ENCODE measurements at regions not wholly inside any gene's neighbourhood (a gene's known extent, or its start where the extent isn't known, plus 50 kb on each side); places are given as distances from the start of the nearest gene placed in this dataset.

DNA sequence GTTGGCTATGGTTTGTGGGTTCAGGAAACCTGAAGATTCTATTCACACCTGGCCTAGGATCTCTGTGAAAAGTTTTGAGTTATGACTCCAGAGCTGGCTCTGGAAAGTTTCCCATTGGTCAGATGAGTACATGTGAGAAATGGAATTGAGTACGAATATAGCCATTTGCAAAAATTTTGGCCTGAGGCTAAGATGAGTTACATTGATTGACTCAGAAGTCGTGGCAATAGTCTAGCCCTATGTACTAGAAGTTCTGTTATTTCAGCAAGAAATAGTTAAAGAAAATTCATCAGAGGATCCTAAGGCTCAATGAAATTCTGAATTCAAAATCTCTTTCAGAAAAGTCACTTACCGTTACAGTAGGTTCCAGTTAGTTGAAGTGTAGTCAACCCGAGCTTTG, 109.9 kb downstream of the PTCSC3 start:
- H3K36me3 ChIP-seq: no peaks in the 10 kb centered on the region
- H3K27me3 ChIP-seq: no peaks in the 10 kb centered on the region
- H3K4me1 ChIP-seq: no peaks in the 10 kb centered on the region
- WGBS, 2 donors: 92 to 94% methylated on average over 4 of the region's 4 CpGs
- no peak overlapping the region for H3K4me3 ChIP-seq
- DNase-seq: no peak
- intact Hi-C loops (cut with DNase I): no loop called here
- TF ChIP-seq EP300 (IDR thresholded peaks at IDR 0.05): no peak
- no peak for TF ChIP-seq POLR2A (IDR thresholded peaks at IDR 0.05)
- TF ChIP-seq POLR2AphosphoS5 (IDR thresholded peaks at IDR 0.05): no peak
- TF ChIP-seq, protein P1, sequence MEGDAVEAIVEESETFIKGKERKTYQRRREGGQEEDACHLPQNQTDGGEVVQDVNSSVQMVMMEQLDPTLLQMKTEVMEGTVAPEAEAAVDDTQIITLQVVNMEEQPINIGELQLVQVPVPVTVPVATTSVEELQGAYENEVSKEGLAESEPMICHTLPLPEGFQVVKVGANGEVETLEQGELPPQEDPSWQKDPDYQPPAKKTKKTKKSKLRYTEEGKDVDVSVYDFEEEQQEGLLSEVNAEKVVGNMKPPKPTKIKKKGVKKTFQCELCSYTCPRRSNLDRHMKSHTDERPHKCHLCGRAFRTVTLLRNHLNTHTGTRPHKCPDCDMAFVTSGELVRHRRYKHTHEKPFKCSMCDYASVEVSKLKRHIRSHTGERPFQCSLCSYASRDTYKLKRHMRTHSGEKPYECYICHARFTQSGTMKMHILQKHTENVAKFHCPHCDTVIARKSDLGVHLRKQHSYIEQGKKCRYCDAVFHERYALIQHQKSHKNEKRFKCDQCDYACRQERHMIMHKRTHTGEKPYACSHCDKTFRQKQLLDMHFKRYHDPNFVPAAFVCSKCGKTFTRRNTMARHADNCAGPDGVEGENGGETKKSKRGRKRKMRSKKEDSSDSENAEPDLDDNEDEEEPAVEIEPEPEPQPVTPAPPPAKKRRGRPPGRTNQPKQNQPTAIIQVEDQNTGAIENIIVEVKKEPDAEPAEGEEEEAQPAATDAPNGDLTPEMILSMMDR (IDR thresholded peaks at IDR 0.05): no peak
- H3K9me3 ChIP-seq: no peaks in the 10 kb centered on the region
- no peak overlapping the region for H3K27ac ChIP-seq

DNA sequence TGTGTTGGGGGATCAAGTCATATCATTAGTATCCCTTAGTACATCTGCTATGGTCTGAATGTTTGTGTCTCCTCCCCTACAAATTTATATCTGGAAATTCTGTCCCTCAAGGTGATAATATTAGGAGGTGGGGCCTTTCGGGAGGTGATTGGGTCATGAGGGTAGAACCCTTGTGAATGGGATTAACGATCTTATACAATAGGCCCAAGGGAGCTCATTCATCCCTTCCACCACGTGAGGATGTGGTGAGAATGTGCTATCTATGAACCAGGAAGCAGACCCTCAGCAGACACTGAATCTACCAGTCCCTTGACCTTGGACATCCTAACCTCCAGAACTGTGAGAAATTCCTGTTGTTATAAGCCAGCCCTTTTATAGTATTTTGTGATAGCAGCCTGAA, 110.7 kb downstream of the PTCSC3 start:
- WGBS, 2 donors: 75 to 84% methylated on average over 3 of the region's 3 CpGs
- no peaks in the 10 kb centered on the region for H3K4me1 ChIP-seq
- H3K9me3 ChIP-seq: no peaks in the 10 kb centered on the region
- H3K36me3 ChIP-seq: no peaks in the 10 kb centered on the region
- TF ChIP-seq EP300 (IDR thresholded peaks at IDR 0.05) (no peak), POLR2A (IDR thresholded peaks at IDR 0.05) (no peak), POLR2AphosphoS5 (IDR thresholded peaks at IDR 0.05) (no peak)
- TF ChIP-seq, protein P1 (IDR thresholded peaks at IDR 0.05): no peak
- H3K27ac ChIP-seq: no peak overlapping the region
- intact Hi-C loops (cut with DNase I): no loop called here
- H3K4me3 ChIP-seq: no peak overlapping the region
- no peak for DNase-seq
- H3K27me3 ChIP-seq: no peaks in the 10 kb centered on the region

- TF ChIP-seq POLR2A (IDR thresholded peaks at IDR 0.05): no peak
- TF ChIP-seq EP300 (IDR thresholded peaks at IDR 0.05): no peak
- TF ChIP-seq POLR2AphosphoS5 (IDR thresholded peaks at IDR 0.05): no peak
- TF ChIP-seq, protein P1 (IDR thresholded peaks at IDR 0.05): no peak
- 72 to 83% methylated on average over 2 of the region's 2 CpGs for WGBS, 2 donors
- no peak for DNase-seq
- no peaks in the 10 kb centered on the region for H3K27me3 ChIP-seq
- H3K4me3 ChIP-seq: no peak overlapping the region
- H3K27ac ChIP-seq: no peak overlapping the region
- intact Hi-C loops (cut with DNase I): no loop called here
- H3K4me1 ChIP-seq: no peaks in the 10 kb centered on the region
- no peaks in the 10 kb centered on the region for H3K36me3 ChIP-seq
- no peaks in the 10 kb centered on the region for H3K9me3 ChIP-seq
Measured at GRCh38 chr14:36059531-36059930, 117.0 kb downstream of the PTCSC3 start.

- Histone ChIP-seq H3K36me3 (no peaks in the 10 kb centered on the region), H3K9me3 (no peaks in the 10 kb centered on the region), H3K4me1 (no peaks in the 10 kb centered on the region), H3K4me3 (no peak overlapping the region), H3K27ac (no peak overlapping the region), H3K27me3 (no peaks in the 10 kb centered on the region)
- 65 to 73% methylated on average over 7 of the region's 7 CpGs for WGBS, 2 donors
- TF ChIP-seq, protein P1 (IDR thresholded peaks at IDR 0.05): no peak
- TF ChIP-seq EP300 (IDR thresholded peaks at IDR 0.05) (no peak), POLR2AphosphoS5 (IDR thresholded peaks at IDR 0.05) (no peak), POLR2A (IDR thresholded peaks at IDR 0.05) (no peak)
- intact Hi-C loops (cut with DNase I): no loop called here
- no peak for DNase-seq
Measured at GRCh38 chr14:36057452-36058116, 118.9 kb downstream of the PTCSC3 start.

DNA sequence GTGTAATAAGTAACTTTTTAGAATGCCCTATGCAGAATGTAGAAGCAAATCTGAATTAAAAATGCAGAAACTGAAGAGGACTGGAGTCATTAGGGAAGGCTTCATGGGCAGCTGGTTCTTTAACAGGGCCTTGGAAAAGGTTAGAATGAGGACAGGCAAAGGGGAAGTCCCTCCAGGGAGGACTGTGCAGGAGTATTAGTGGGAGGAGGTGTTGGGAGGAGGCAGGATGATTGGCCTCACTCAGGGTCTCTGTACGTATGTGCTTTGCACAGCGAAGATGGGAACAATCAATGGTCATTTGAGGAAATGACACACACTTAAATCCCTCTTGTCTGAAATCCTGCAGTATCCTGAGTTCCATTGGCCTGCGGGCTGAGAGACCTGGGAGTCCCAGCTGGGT, 119.7 kb downstream of the PTCSC3 start:
- no peak overlapping the region for H3K4me3 ChIP-seq
- 82 to 91% methylated on average over 3 of the region's 3 CpGs for WGBS, 2 donors
- no peaks in the 10 kb centered on the region for H3K36me3 ChIP-seq
- no peaks in the 10 kb centered on the region for H3K9me3 ChIP-seq
- H3K27ac ChIP-seq: no peak overlapping the region
- no peak for TF ChIP-seq POLR2A (IDR thresholded peaks at IDR 0.05)
- TF ChIP-seq, protein P1 (IDR thresholded peaks at IDR 0.05): no peak
- no peak for TF ChIP-seq EP300 (IDR thresholded peaks at IDR 0.05)
- no peak for TF ChIP-seq POLR2AphosphoS5 (IDR thresholded peaks at IDR 0.05)
- H3K4me1 ChIP-seq: no peaks in the 10 kb centered on the region
- intact Hi-C loops (cut with DNase I): no loop called here
- no peaks in the 10 kb centered on the region for H3K27me3 ChIP-seq
- no peak for DNase-seq
